Prostate gland (tissue), 2 donors: ENCODE measurements at regions not wholly inside any gene's neighbourhood (a gene's known extent, or its start where the extent isn't known, plus 50 kb on each side); places are given as distances from the start of the nearest gene placed in this dataset.

Source experiments
- DNase-seq: peaks from one replicate; pipeline ENCODE4 v3.0.0-alpha.2; 2019; ENCODE audit warnings: low spot score
- H3K27ac ChIP-seq, 2 donors: fragments of 200-600 bp; sonication (generic); 2 replicates each; pipeline ENCODE4 v1.5.1; 2017 to 2019
- H3K27me3 ChIP-seq: fragments of 200-600 bp; sonication (generic); replicated peaks from 2 replicates; pipeline ENCODE4 v1.5.1; 2019; ENCODE audit not compliant: insufficient read depth
- H3K36me3 ChIP-seq, 2 donors: fragments of 200-600 bp; sonication (generic); 1 replicate in 1 of 2; 2 replicates in 1 of 2; pipeline versions ENCODE4 v1.5.1 to v1.8.1; 2017 to 2019
- H3K4me1 ChIP-seq: fragments of 200-600 bp; sonication (generic); replicated peaks from 2 replicates; pipeline ENCODE4 v1.5.1; 2019
- H3K4me3 ChIP-seq, 2 donors: fragments of 200-600 bp; sonication (generic); 2 replicates each; pipeline ENCODE4 v1.5.1; 2017 to 2019
- H3K9me3 ChIP-seq: fragments of 200-600 bp; sonication (generic); 2 replicates; pipeline ENCODE4 v1.5.1; 2017
- CTCF ChIP-seq, 4 experiments: fragments of 200-600 bp in 2 of 4; fragments of 450-650 bp in 2 of 4; sonication (generic) in 2 of 4; IDR thresholded peaks; 1 replicate in 3 of 4; 2 replicates in 1 of 4; pipeline ENCODE4 v1.5.1; 2016 to 2019; ENCODE audit warnings: antibody characterized with exemption in 4 of 4, mild to moderate bottlenecking in 2 of 4, moderate library complexity in 2 of 4
- POLR2A ChIP-seq: fragments of 450-650 bp; IDR thresholded peaks from one replicate; pipeline ENCODE4 v1.6.1; 2016; ENCODE audit warnings: antibody characterized with exemption, mild to moderate bottlenecking
- POLR2AphosphoS5 ChIP-seq: sonication (generic); formaldehyde crosslinking; IDR thresholded peaks from one replicate; pipeline ENCODE4 v1.6.1; 2017; ENCODE audit warnings: antibody characterized with exemption
- WGBS: methylation state at CpG from one replicate; pipeline ENCODE4 v1.1.5; 2018; 5-methylcytosine and 5-hydroxymethylcytosine counted together
- intact Hi-C: fragments of 100-400 bp; cut with DNase I; formaldehyde crosslinking; loops from one replicate; pipeline ENCODE4 v1.14.2; 2022

GRCh38 chr4:188242041-188242440, 102.8 kb downstream of the TRIML1 start:
- intact Hi-C loops, result no loop called here
- TF ChIP-seq POLR2A, result no peak
- no peak for TF ChIP-seq POLR2AphosphoS5
- no peak for TF ChIP-seq CTCF (IDR thresholded peaks at IDR 0.05)
- 34% methylated on average over 2 of the region's 2 CpGs for WGBS
- no peaks in the 10 kb centered on the region for H3K4me1 ChIP-seq
- H3K9me3 ChIP-seq, result no peaks in the 10 kb centered on the region
- H3K27me3 ChIP-seq, result no peaks in the 10 kb centered on the region
- no peak for DNase-seq
- no peak overlapping the region for H3K27ac ChIP-seq
- H3K4me3 ChIP-seq, result no peak overlapping the region
- no peaks in the 10 kb centered on the region for H3K36me3 ChIP-seq

GRCh38 chr4:188245651-188246050, 106.4 kb downstream of the TRIML1 start:
- no peak for TF ChIP-seq POLR2A
- no peak for TF ChIP-seq POLR2AphosphoS5
- no peak for TF ChIP-seq CTCF (IDR thresholded peaks at IDR 0.05)
- H3K4me3 ChIP-seq, result no peak overlapping the region
- no peaks in the 10 kb centered on the region for H3K9me3 ChIP-seq
- 61% methylated on average over 6 of the region's 6 CpGs for WGBS
- intact Hi-C loops, result no loop called here
- H3K27ac ChIP-seq, result no peak overlapping the region
- H3K36me3 ChIP-seq, result no peaks in the 10 kb centered on the region
- DNase-seq, result no peak
- H3K4me1 ChIP-seq, result no peaks in the 10 kb centered on the region
- H3K27me3 ChIP-seq, result no peaks in the 10 kb centered on the region

GRCh38 chr4:188246488-188246887, 107.2 kb downstream of the TRIML1 start:
- intact Hi-C loops, result no loop called here
- 73% methylated on average over 8 of the region's 8 CpGs for WGBS
- Histone ChIP-seq H3K4me1 (no peaks in the 10 kb centered on the region), H3K27ac (no peak overlapping the region), H3K36me3 (no peaks in the 10 kb centered on the region), H3K4me3 (no peak overlapping the region), H3K27me3 (no peaks in the 10 kb centered on the region), H3K9me3 (no peaks in the 10 kb centered on the region)
- TF ChIP-seq POLR2AphosphoS5, result no peak
- TF ChIP-seq POLR2A, result no peak
- no peak for TF ChIP-seq CTCF (IDR thresholded peaks at IDR 0.05)
- DNase-seq, result no peak

- no peak for DNase-seq
- no peak for TF ChIP-seq POLR2AphosphoS5
- no peak for TF ChIP-seq CTCF (IDR thresholded peaks at IDR 0.05)
- no peak for TF ChIP-seq POLR2A
- Histone ChIP-seq H3K4me3 (no peak overlapping the region), H3K27ac (no peak overlapping the region), H3K27me3 (no peaks in the 10 kb centered on the region), H3K9me3 (no peaks in the 10 kb centered on the region), H3K36me3 (no peaks in the 10 kb centered on the region), H3K4me1 (no peaks in the 10 kb centered on the region)
- intact Hi-C loops, result no loop called here
- WGBS, result 76% methylated on average over 7 of the region's 7 CpGs
These were observed 115.0 kb downstream of the TRIML1 start for GRCh38 chr4:188254211-188254610.

GRCh38 chr4:188262464-188262863, 123.2 kb downstream of the TRIML1 start:
- H3K9me3 ChIP-seq, result no peaks in the 10 kb centered on the region
- TF ChIP-seq POLR2A (no peak), CTCF (IDR thresholded peaks at IDR 0.05) (no peak), POLR2AphosphoS5 (no peak)
- no peak overlapping the region for H3K27ac ChIP-seq
- 69% methylated on average over 10 of the region's 10 CpGs for WGBS
- H3K36me3 ChIP-seq, result no peaks in the 10 kb centered on the region
- no peak overlapping the region for H3K4me3 ChIP-seq
- H3K27me3 ChIP-seq, result no peaks in the 10 kb centered on the region
- DNase-seq, result no peak
- no peaks in the 10 kb centered on the region for H3K4me1 ChIP-seq
- intact Hi-C loops, result no loop called here
